Large intestine (tissue), 3 donors: ENCODE measurements at regions not wholly inside any gene's neighbourhood (a gene's known extent, or its start where the extent isn't known, plus 50 kb on each side); places are given as distances from the start of the nearest gene placed in this dataset.

ENCODE experiments used
- DNase-seq, 2 donors: peaks; one replicate each; pipeline versions ENCODE4 v3.0.0 to v3.0.0-alpha.2; 2013
- H3K27ac ChIP-seq: one replicate; pipeline ENCODE4 v1.5.1; 2013; ENCODE audit warnings: low read length
- H3K27me3 ChIP-seq: 2 replicates; pipeline ENCODE4 v1.6.1; 2013; ENCODE audit warnings: low read length; ENCODE audit not compliant: control insufficient read depth, insufficient read depth
- H3K36me3 ChIP-seq: 2 replicates; pipeline ENCODE4 v1.6.1; 2013; ENCODE audit warnings: low read length; ENCODE audit not compliant: control insufficient read depth, insufficient read depth
- H3K4me1 ChIP-seq: one replicate; pipeline ENCODE4 v1.6.1; 2013; ENCODE audit warnings: low read length; ENCODE audit not compliant: control insufficient read depth, insufficient read depth
- H3K4me3 ChIP-seq: one replicate; pipeline ENCODE4 v1.5.1; 2013; ENCODE audit warnings: low read length
- H3K9me3 ChIP-seq: one replicate; pipeline ENCODE4 v1.6.1; 2013; ENCODE audit warnings: mild to moderate bottlenecking, low read depth, low read length, moderate library complexity; ENCODE audit not compliant: control insufficient read depth
- WGBS: methylation state at CpG from one replicate; pipeline ENCODE4 v1.1.5; 2013; ENCODE audit warnings: low lambda C conversion rate; ENCODE audit not compliant: insufficient coverage; 5-methylcytosine and 5-hydroxymethylcytosine counted together

GRCh38 chr12:75974323-75975187 lies 57.0 kb downstream of the PHLDA1 start:
- no CpG with 5 or more reads among the region's 5 CpGs for WGBS
- DNase-seq, result no peak
- Histone ChIP-seq H3K9me3 (no peaks in the 10 kb centered on the region), H3K27me3 (no peaks in the 10 kb centered on the region), H3K27ac (no peak overlapping the region), H3K36me3 (no peaks in the 10 kb centered on the region), H3K4me3 (no peak overlapping the region), H3K4me1 (peaks cover 29% of the 10 kb centered on the region)

GRCh38 chr12:75971253-75971652 lies 60.3 kb downstream of the PHLDA1 start:
- Histone ChIP-seq H3K36me3 (no peaks in the 10 kb centered on the region), H3K27me3 (no peaks in the 10 kb centered on the region), H3K27ac (no peak overlapping the region), H3K4me1 (peaks cover 6% of the 10 kb centered on the region), H3K9me3 (no peaks in the 10 kb centered on the region), H3K4me3 (no peak overlapping the region)
- no peak for DNase-seq
- 100% methylated on average over 1 of the region's 4 CpGs for WGBS

- no peaks in the 10 kb centered on the region for H3K4me1 ChIP-seq
- no CpG with 5 or more reads among the region's 1 CpG for WGBS
Observed at GRCh38 chr12:75970310-75970709, 61.3 kb downstream of the PHLDA1 start.

GRCh38 chr12:75969768-75970167 lies 61.8 kb downstream of the PHLDA1 start:
- Histone ChIP-seq H3K36me3 (no peaks in the 10 kb centered on the region), H3K4me1 (no peaks in the 10 kb centered on the region), H3K27me3 (no peaks in the 10 kb centered on the region), H3K27ac (no peak overlapping the region), H3K4me3 (no peak overlapping the region), H3K9me3 (no peaks in the 10 kb centered on the region)
- DNase-seq, result no peak
- no CpG with 5 or more reads among the region's 5 CpGs for WGBS

More at GRCh38 chr12:75970310-75970709, 61.3 kb downstream of the PHLDA1 start:
- Histone ChIP-seq H3K9me3 (no peaks in the 10 kb centered on the region), H3K4me3 (no peak overlapping the region), H3K27ac (no peak overlapping the region), H3K36me3 (no peaks in the 10 kb centered on the region), H3K27me3 (no peaks in the 10 kb centered on the region)
- no peak for DNase-seq

GRCh38 chr12:75965661-75966060 lies 65.9 kb downstream of the PHLDA1 start:
- Histone ChIP-seq H3K27ac (no peak overlapping the region), H3K36me3 (no peaks in the 10 kb centered on the region), H3K4me3 (no peak overlapping the region), H3K27me3 (no peaks in the 10 kb centered on the region), H3K4me1 (no peaks in the 10 kb centered on the region), H3K9me3 (no peaks in the 10 kb centered on the region)
- DNase-seq, result no peak
- WGBS, result 79% methylated on average over 2 of the region's 2 CpGs

GRCh38 chr12:75964150-75964549 lies 67.4 kb downstream of the PHLDA1 start:
- H3K27me3 ChIP-seq, result no peaks in the 10 kb centered on the region
- no peak overlapping the region for H3K4me3 ChIP-seq
- DNase-seq, result peak in 1 of 2 donors; percentile 64
- H3K4me1 ChIP-seq, result peaks cover 14% of the 10 kb centered on the region
- no peaks in the 10 kb centered on the region for H3K9me3 ChIP-seq
- H3K27ac ChIP-seq, result no peak overlapping the region
- WGBS, result no CpG with 5 or more reads among the region's 1 CpG
- no peaks in the 10 kb centered on the region for H3K36me3 ChIP-seq

- no peaks in the 10 kb centered on the region for H3K27me3 ChIP-seq
- DNase-seq, result no peak
- no peaks in the 10 kb centered on the region for H3K36me3 ChIP-seq
- H3K4me1 ChIP-seq, result peaks cover 15% of the 10 kb centered on the region
- no peak overlapping the region for H3K27ac ChIP-seq
- no peaks in the 10 kb centered on the region for H3K9me3 ChIP-seq
- no peak overlapping the region for H3K4me3 ChIP-seq
- no CpG with 5 or more reads among the region's 4 CpGs for WGBS
Observed at GRCh38 chr12:75961878-75962277, 69.7 kb downstream of the PHLDA1 start.

- 90% methylated on average over 2 of the region's 6 CpGs for WGBS
- H3K4me1 ChIP-seq, result peaks cover 15% of the 10 kb centered on the region
- no peak overlapping the region for H3K4me3 ChIP-seq
- no peak overlapping the region for H3K27ac ChIP-seq
- no peak for DNase-seq
- no peaks in the 10 kb centered on the region for H3K9me3 ChIP-seq
- no peaks in the 10 kb centered on the region for H3K27me3 ChIP-seq
- H3K36me3 ChIP-seq, result no peaks in the 10 kb centered on the region
Observed at GRCh38 chr12:75960954-75961661, 70.5 kb downstream of the PHLDA1 start.

GRCh38 chr12:75960086-75960910 lies 71.3 kb downstream of the PHLDA1 start:
- no peak overlapping the region for H3K4me3 ChIP-seq
- H3K9me3 ChIP-seq, result no peaks in the 10 kb centered on the region
- H3K4me1 ChIP-seq, result peaks cover 16% of the 10 kb centered on the region
- DNase-seq, result peak; percentile 83 to 90
- H3K36me3 ChIP-seq, result no peaks in the 10 kb centered on the region
- H3K27me3 ChIP-seq, result no peaks in the 10 kb centered on the region
- WGBS, result 20% methylated on average over 1 of the region's 6 CpGs
- H3K27ac ChIP-seq, result peak overlapping the region; percentile 44

- Histone ChIP-seq H3K9me3 (no peaks in the 10 kb centered on the region), H3K36me3 (no peaks in the 10 kb centered on the region), H3K4me3 (no peak overlapping the region), H3K27me3 (no peaks in the 10 kb centered on the region), H3K4me1 (peaks cover 23% of the 10 kb centered on the region), H3K27ac (no peak overlapping the region)
- DNase-seq, result no peak
- WGBS, result no CpG with 5 or more reads among the region's 2 CpGs
Observed at GRCh38 chr12:75959506-75959905, 72.1 kb downstream of the PHLDA1 start.
